Activated CD8-positive, alpha-beta T cell treated with anti-CD3 and anti-CD28 coated beads for 36 hours (primary cell): ENCODE measurements at regions not wholly inside any gene's neighbourhood (a gene's known extent, or its start where the extent isn't known, plus 50 kb on each side); places are given as distances from the start of the nearest gene placed in this dataset.
"Not testable (repeated sequence)": the region's sequence is repeated elsewhere in the genome, so short reads cannot be mapped to it uniquely, and the experiment has no call there.

Experiments used
- ATAC-seq: fragments of 200-7000 bp; cut with Tn5 transposase; one replicate; pipeline ENCODE4 v1.10.0; 2021; ENCODE audit warnings: mild to moderate bottlenecking, moderate library complexity
- CTCF ChIA-PET: fragments of 350-600 bp; sonication (Branson Sonifier 250); formaldehyde crosslinking; loops from one replicate; lab custom pipeline; 2021; ENCODE audit warnings: antibody characterized with exemption; lab: Charles Lee
- POLR2A ChIA-PET: fragments of 350-600 bp; sonication (Branson Sonifier 250); formaldehyde crosslinking; loops from one replicate; lab custom pipeline; 2021; ENCODE audit warnings: antibody characterized with exemption; lab: Charles Lee
- DNase-seq: peaks from one replicate; pipeline ENCODE4 v3.0.0-alpha.2; 2020
- H3K27ac Mint-ChIP-seq: one replicate; pipeline ENCODE4 v1.8.0; 2021; ENCODE audit warnings: mild to moderate bottlenecking, mixed read lengths
- H3K27me3 Mint-ChIP-seq: one replicate; pipeline ENCODE4 v1.8.0; 2021; ENCODE audit warnings: mixed read lengths
- H3K36me3 Mint-ChIP-seq: one replicate; pipeline ENCODE4 v1.8.0; 2021; ENCODE audit warnings: low read depth, mixed read lengths
- H3K4me1 Mint-ChIP-seq: one replicate; pipeline ENCODE4 v1.8.0; 2021; ENCODE audit warnings: low read depth, mixed read lengths
- H3K4me3 Mint-ChIP-seq: one replicate; pipeline ENCODE4 v1.8.0; 2021; ENCODE audit warnings: mild to moderate bottlenecking, moderate library complexity, mixed read lengths
- H3K9me3 Mint-ChIP-seq: one replicate; pipeline ENCODE4 v1.8.0; 2021; ENCODE audit warnings: mixed read lengths
- CTCF ChIP-seq: fragments of 200-600 bp; IDR thresholded peaks from one replicate; pipeline ENCODE4 v1.8.0; 2022; ENCODE audit warnings: antibody characterized with exemption, mild to moderate bottlenecking
- intact Hi-C: fragments of 100-400 bp; cut with micrococcal nuclease; formaldehyde crosslinking; loops from one replicate; pipeline ENCODE4 v1.10.0; 2022

GRCh38 chr4:60905162-60905561 is 295.0 kb upstream of the ADGRL3 start:
- Mint-ChIP-seq H3K27me3 (no peaks in the 10 kb centered on the region), H3K4me3 (no peak overlapping the region), H3K9me3 (peaks cover 2% of the 10 kb centered on the region), H3K36me3 (no peaks in the 10 kb centered on the region), H3K4me1 (no peaks in the 10 kb centered on the region), H3K27ac (no peak overlapping the region)
- no peak for ATAC-seq
- POLR2A ChIA-PET: no interaction called here
- CTCF ChIA-PET: no interaction called here
- no peak for DNase-seq
- intact Hi-C loops: no loop called here
- TF ChIP-seq CTCF: no peak

GRCh38 chr4:60911127-60911526 is 289.0 kb upstream of the ADGRL3 start:
- ChIA-PET CTCF (no interaction called here), POLR2A (no interaction called here)
- TF ChIP-seq CTCF: no peak
- ATAC-seq (no peak), DNase-seq (no peak)
- Mint-ChIP-seq H3K27ac (no peak overlapping the region), H3K27me3 (no peaks in the 10 kb centered on the region), H3K4me3 (no peak overlapping the region), H3K9me3 (peaks cover 10% of the 10 kb centered on the region), H3K36me3 (no peaks in the 10 kb centered on the region), H3K4me1 (no peaks in the 10 kb centered on the region)
- intact Hi-C loops: no loop called here

- ATAC-seq (no peak), DNase-seq (no peak)
- Mint-ChIP-seq H3K4me1 (no peaks in the 10 kb centered on the region), H3K27me3 (no peaks in the 10 kb centered on the region), H3K27ac (no peak overlapping the region), H3K4me3 (no peak overlapping the region), H3K36me3 (no peaks in the 10 kb centered on the region), H3K9me3 (peaks cover 13% of the 10 kb centered on the region)
- ChIA-PET POLR2A (no interaction called here), CTCF (no interaction called here)
- no peak for TF ChIP-seq CTCF
- intact Hi-C loops: no loop called here
Measured at GRCh38 chr4:60913002-60913401, 287.1 kb upstream of the ADGRL3 start.

GRCh38 chr4:60913671-60914070 is 286.5 kb upstream of the ADGRL3 start:
- intact Hi-C loops: no loop called here
- no peak for ATAC-seq
- Mint-ChIP-seq H3K4me1 (no peaks in the 10 kb centered on the region), H3K27me3 (no peaks in the 10 kb centered on the region), H3K36me3 (no peaks in the 10 kb centered on the region), H3K27ac (no peak overlapping the region), H3K4me3 (no peak overlapping the region), H3K9me3 (peaks cover 13% of the 10 kb centered on the region)
- no peak for DNase-seq
- CTCF ChIA-PET: no interaction called here
- TF ChIP-seq CTCF: no peak
- POLR2A ChIA-PET: no interaction called here

- POLR2A ChIA-PET, intact Hi-C loops, DNase-seq, H3K27me3 Mint-ChIP-seq, H3K4me3 Mint-ChIP-seq, ATAC-seq, H3K4me1 Mint-ChIP-seq, H3K36me3 Mint-ChIP-seq, CTCF ChIA-PET, H3K27ac Mint-ChIP-seq, H3K9me3 Mint-ChIP-seq: not testable (repeated sequence)
Measured at GRCh38 chr4:60921735-60922134, 278.4 kb upstream of the ADGRL3 start.

GRCh38 chr4:60923075-60923474 is 277.1 kb upstream of the ADGRL3 start:
- Mint-ChIP-seq H3K4me3 (no peak overlapping the region), H3K9me3 (peaks cover 4% of the 10 kb centered on the region), H3K27ac (no peak overlapping the region), H3K27me3 (no peaks in the 10 kb centered on the region), H3K4me1 (no peaks in the 10 kb centered on the region), H3K36me3 (no peaks in the 10 kb centered on the region)
- TF ChIP-seq CTCF: no peak
- ChIA-PET CTCF (no interaction called here), POLR2A (no interaction called here)
- intact Hi-C loops: no loop called here
- no peak for ATAC-seq
- no peak for DNase-seq
